ENCODE measurements at regions not wholly inside any gene's neighbourhood (a gene's known extent, or its start where the extent isn't known, plus 50 kb on each side); places are given as distances from the start of the nearest gene placed in this dataset.

- BruUV-seq (replicated peaks) = no TSS peak
- intact Hi-C loops (cut with micrococcal nuclease; ENCODE audit: unreplicated experiment) = no loop called here
- Histone ChIP-seq H3K9me3 (ENCODE audit: low read depth, low read length, poor library complexity, severe bottlenecking) (peaks cover 9% of the 10 kb centered on the region), H3K27me3 (replicated peaks; ENCODE audit: insufficient read depth, low read depth, low read length, poor library complexity) (no peaks in the 10 kb centered on the region), H3K36me3 (ENCODE audit: insufficient read depth, low read length, poor library complexity, severe bottlenecking) (no peaks in the 10 kb centered on the region), H3K27ac (ENCODE audit: low read depth, low read length, poor library complexity, severe bottlenecking) (no peak overlapping the region), H3K4me1 (ENCODE audit: insufficient read depth, low read length, poor library complexity, severe bottlenecking) (peaks cover 4% of the 10 kb centered on the region), H3K4me3 (ENCODE audit: low read depth, low read length, poor library complexity, severe bottlenecking) (no peak overlapping the region)
- POLR2A ChIA-PET (ENCODE audit: low non-redundant PET) = no interaction called here
- no peak for DNase-seq (ENCODE audit: low spot score)
- CTCF ChIA-PET = no interaction called here
- TF ChIP-seq CTCF (conservative IDR thresholded peaks at IDR 0.05; ENCODE audit: low read depth, low read length) (no peak), EZH2 (IDR thresholded peaks at IDR 0.05; ENCODE audit: borderline replicate concordance, low read depth, low read length, poor library complexity, severe bottlenecking) (no peak)
Measured at GRCh38 chr11:70744396-70745185, 346.3 kb downstream of the CTTN start.

GRCh38 chr11:70745451-70745850 is 347.1 kb downstream of the CTTN start:
- Histone ChIP-seq H3K4me3 (ENCODE audit: low read depth, low read length, poor library complexity, severe bottlenecking) (no peak overlapping the region), H3K9me3 (ENCODE audit: low read depth, low read length, poor library complexity, severe bottlenecking) (peaks cover 18% of the 10 kb centered on the region), H3K27ac (ENCODE audit: low read depth, low read length, poor library complexity, severe bottlenecking) (no peak overlapping the region), H3K4me1 (ENCODE audit: insufficient read depth, low read length, poor library complexity, severe bottlenecking) (peaks cover 2% of the 10 kb centered on the region), H3K36me3 (ENCODE audit: insufficient read depth, low read length, poor library complexity, severe bottlenecking) (no peaks in the 10 kb centered on the region), H3K27me3 (replicated peaks; ENCODE audit: insufficient read depth, low read depth, low read length, poor library complexity) (no peaks in the 10 kb centered on the region)
- TF ChIP-seq EZH2 (IDR thresholded peaks at IDR 0.05; ENCODE audit: borderline replicate concordance, low read depth, low read length, poor library complexity, severe bottlenecking) = no peak
- no peak for TF ChIP-seq CTCF (conservative IDR thresholded peaks at IDR 0.05; ENCODE audit: low read depth, low read length)
- no TSS peak for BruUV-seq (replicated peaks)
- DNase-seq (ENCODE audit: low spot score) = no peak
- POLR2A ChIA-PET (ENCODE audit: low non-redundant PET) = no interaction called here
- CTCF ChIA-PET = no interaction called here
- intact Hi-C loops (cut with micrococcal nuclease; ENCODE audit: unreplicated experiment) = no loop called here

- no peak for DNase-seq (ENCODE audit: low spot score)
- H3K27ac ChIP-seq (ENCODE audit: low read depth, low read length, poor library complexity, severe bottlenecking) = no peak overlapping the region
- BruUV-seq (replicated peaks) = no TSS peak
- intact Hi-C loops (cut with micrococcal nuclease; ENCODE audit: unreplicated experiment) = no loop called here
- no peak overlapping the region for H3K4me3 ChIP-seq (ENCODE audit: low read depth, low read length, poor library complexity, severe bottlenecking)
- CTCF ChIA-PET = no interaction called here
- no peaks in the 10 kb centered on the region for H3K4me1 ChIP-seq (ENCODE audit: insufficient read depth, low read length, poor library complexity, severe bottlenecking)
- POLR2A ChIA-PET (ENCODE audit: low non-redundant PET) = no interaction called here
- TF ChIP-seq EZH2 (IDR thresholded peaks at IDR 0.05; ENCODE audit: borderline replicate concordance, low read depth, low read length, poor library complexity, severe bottlenecking) (no peak), CTCF (conservative IDR thresholded peaks at IDR 0.05; ENCODE audit: low read depth, low read length) (no peak)
- H3K9me3 ChIP-seq (ENCODE audit: low read depth, low read length, poor library complexity, severe bottlenecking) = peaks cover 22% of the 10 kb centered on the region
- H3K27me3 ChIP-seq (replicated peaks; ENCODE audit: insufficient read depth, low read depth, low read length, poor library complexity) = no peaks in the 10 kb centered on the region
- H3K36me3 ChIP-seq (ENCODE audit: insufficient read depth, low read length, poor library complexity, severe bottlenecking) = no peaks in the 10 kb centered on the region
Measured at GRCh38 chr11:70745941-70746340, 347.6 kb downstream of the CTTN start.

All from A673 (cell line).